LNCAP (cell line): ENCODE measurements at regions not wholly inside any gene's neighbourhood (a gene's known extent, or its start where the extent isn't known, plus 50 kb on each side); places are given as distances from the start of the nearest gene placed in this dataset.

Experiments used
- CTCF ChIP-seq: fragments of 450-650 bp; IDR thresholded peaks from 2 replicates; pipeline ENCODE4 v1.5.1; 2017; ENCODE audit warnings: mild to moderate bottlenecking

- no peak for TF ChIP-seq CTCF
Measured at GRCh38 chr10:10542477-10542876, 475.2 kb upstream of the CELF2 start.

- no peak for TF ChIP-seq CTCF
Measured at GRCh38 chr10:10544890-10545289, 472.8 kb upstream of the CELF2 start.

- no peak for TF ChIP-seq CTCF
Measured at GRCh38 chr10:10545771-10546170, 471.9 kb upstream of the CELF2 start.

GRCh38 chr10:10551596-10552301 lies 465.9 kb upstream of the CELF2 start:
- TF ChIP-seq CTCF = no peak

- TF ChIP-seq CTCF = no peak
Measured at GRCh38 chr10:10552948-10553347, 464.7 kb upstream of the CELF2 start.

GRCh38 chr10:10564081-10564794 lies 453.4 kb upstream of the CELF2 start:
- no peak for TF ChIP-seq CTCF

- no peak for TF ChIP-seq CTCF
Measured at GRCh38 chr10:10576937-10577336, 440.7 kb upstream of the CELF2 start.
